Neural cell (in vitro differentiated cells): ENCODE measurements at regions not wholly inside any gene's neighbourhood (a gene's known extent, or its start where the extent isn't known, plus 50 kb on each side); places are given as distances from the start of the nearest gene placed in this dataset.

Source experiments
- H2AFZ ChIP-seq: fragments of 200-600, 300-800 bp; sonication (generic), shearing (Covaris generic); 2 replicates; pipeline ENCODE4 v1.6.0; 2014; ENCODE audit warnings: low read depth, mild to moderate bottlenecking, antibody characterized with exemption, low read length, moderate library complexity
- H3F3A ChIP-seq: fragments of 200-600 bp; shearing (Covaris generic); 2 replicates; pipeline ENCODE4 v1.6.1; 2016; ENCODE audit warnings: mild to moderate bottlenecking, moderate library complexity, mixed read lengths, antibody characterized with exemption, low read length; ENCODE audit not compliant: insufficient read depth, poor library complexity, severe bottlenecking
- H3K27ac ChIP-seq: fragments of 200-600, 300-800 bp; sonication (generic), shearing (Covaris generic); 2 replicates; pipeline ENCODE4 v1.5.1; 2014; ENCODE audit warnings: mild to moderate bottlenecking, low read length, moderate library complexity
- H3K27me3 ChIP-seq: fragments of 300-800, 200-600 bp; sonication (generic), shearing (Covaris generic); 2 replicates; pipeline ENCODE4 v1.6.0; 2014; ENCODE audit warnings: mild to moderate bottlenecking, low read depth, low read length, moderate library complexity; ENCODE audit not compliant: insufficient read depth
- H3K36me3 ChIP-seq: fragments of 300-800, 200-600 bp; sonication (generic), shearing (Covaris generic); 2 replicates; pipeline ENCODE4 v1.5.1; 2014; ENCODE audit warnings: mild to moderate bottlenecking, antibody characterized with exemption, low read length, moderate library complexity; ENCODE audit not compliant: insufficient read depth
- H3K4me2 ChIP-seq: fragments of 300-800, 200-600 bp; sonication (generic), shearing (Covaris generic); 2 replicates; pipeline ENCODE4 v1.6.0; 2014; ENCODE audit warnings: mild to moderate bottlenecking, low read length
- H3K4me3 ChIP-seq: fragments of 300-800, 200-600 bp; sonication (generic), shearing (Covaris generic); 2 replicates; pipeline ENCODE4 v1.5.1; 2014; ENCODE audit warnings: mild to moderate bottlenecking, low read length, moderate library complexity
- H3K79me2 ChIP-seq: fragments of 200-600 bp; shearing (Covaris generic); replicated peaks from 2 replicates; pipeline ENCODE4 v1.6.0; 2014; ENCODE audit warnings: mild to moderate bottlenecking, low read length, moderate library complexity; ENCODE audit not compliant: insufficient read depth
- H3K9ac ChIP-seq: fragments of 300-800, 200-600 bp; sonication (generic), shearing (Covaris generic); 2 replicates; pipeline ENCODE4 v1.6.1; 2016; ENCODE audit warnings: mild to moderate bottlenecking, low read length, mixed read lengths
- H3K9me2 ChIP-seq: fragments of 200-600 bp; shearing (Covaris generic); 2 replicates; pipeline ENCODE4 v1.6.1; 2016; ENCODE audit warnings: mild to moderate bottlenecking, low read length, mixed read lengths; ENCODE audit not compliant: insufficient read depth
- H3K9me3 ChIP-seq: fragments of 200-600, 300-800 bp; sonication (generic), shearing (Covaris generic); 2 replicates; pipeline ENCODE4 v1.6.1; 2016; ENCODE audit warnings: mild to moderate bottlenecking, mixed run types, low read length, moderate library complexity, mixed read lengths
- H4K20me1 ChIP-seq: fragments of 200-600 bp; shearing (Covaris generic); 2 replicates; pipeline ENCODE4 v1.6.1; 2016; ENCODE audit warnings: mild to moderate bottlenecking, mixed run types; ENCODE audit not compliant: insufficient read depth
- CTCF ChIP-seq: fragments of 450-650 bp; IDR thresholded peaks from 2 replicates; pipeline ENCODE4 v1.5.1; 2014; ENCODE audit warnings: antibody characterized with exemption, mild to moderate bottlenecking, moderate library complexity; ENCODE audit not compliant: poor library complexity, severe bottlenecking
- EP300 ChIP-seq: fragments of 450-650 bp; conservative IDR thresholded peaks from 2 replicates; pipeline ENCODE4 v1.6.1; 2014; ENCODE audit warnings: antibody characterized with exemption, mild to moderate bottlenecking, moderate library complexity; ENCODE audit not compliant: poor library complexity, severe bottlenecking
- EZH2 ChIP-seq: fragments of 200-600, 300-800 bp; shearing (Covaris generic), sonication (generic); IDR thresholded peaks from 2 replicates; pipeline ENCODE4 v1.6.1; 2014; ENCODE audit warnings: antibody characterized with exemption, low read length, borderline replicate concordance, mild to moderate bottlenecking; ENCODE audit not compliant: insufficient read depth, poor library complexity, severe bottlenecking
- MXI1 ChIP-seq: fragments of 450-650 bp; conservative IDR thresholded peaks from 2 replicates; pipeline ENCODE4 v1.6.1; 2014; ENCODE audit warnings: antibody characterized with exemption, mild to moderate bottlenecking; ENCODE audit not compliant: poor library complexity, severe bottlenecking
- POLR2AphosphoS5 ChIP-seq: IDR thresholded peaks from 2 replicates; pipeline ENCODE4 v1.6.1; 2012
- RAD21 ChIP-seq: fragments of 450-650 bp; conservative IDR thresholded peaks from 2 replicates; pipeline ENCODE4 v1.6.1; 2014; ENCODE audit warnings: antibody characterized with exemption, mild to moderate bottlenecking, moderate library complexity
- REST ChIP-seq: IDR thresholded peaks from 2 replicates; pipeline ENCODE4 v1.6.1; 2012; ENCODE audit warnings: borderline replicate concordance
- SMC3 ChIP-seq: fragments of 450-650 bp; conservative IDR thresholded peaks from 2 replicates; pipeline ENCODE4 v1.6.1; 2014; ENCODE audit warnings: antibody characterized with exemption, mild to moderate bottlenecking, moderate library complexity; ENCODE audit not compliant: poor library complexity
- TAF1 ChIP-seq: IDR thresholded peaks from 2 replicates; pipeline ENCODE4 v1.6.1; 2012; ENCODE audit warnings: low read depth

GRCh38 chr21:35227786-35228185, 178.7 kb upstream of the RUNX1 start:
- Histone ChIP-seq H3K4me3 (no peak overlapping the region), H3K9me2 (no peaks in the 10 kb centered on the region), H4K20me1 (no peaks in the 10 kb centered on the region), H3K27ac (no peak overlapping the region), H3K27me3 (no peaks in the 10 kb centered on the region), H3K79me2 (no peaks in the 10 kb centered on the region), H3K4me2 (no peak overlapping the region), H3K9ac (no peak overlapping the region), H3K9me3 (no peaks in the 10 kb centered on the region), H2AFZ (no peak overlapping the region), H3F3A (no peaks in the 10 kb centered on the region), H3K36me3 (no peaks in the 10 kb centered on the region)
- TF ChIP-seq SMC3 (no peak), EZH2 (no peak), MXI1 (no peak), CTCF (no peak), TAF1 (no peak), POLR2AphosphoS5 (no peak), EP300 (no peak), REST (no peak), RAD21 (no peak)

- no peaks in the 10 kb centered on the region for H3K27me3 ChIP-seq
- no peaks in the 10 kb centered on the region for H3K36me3 ChIP-seq
- H3K9ac ChIP-seq = no peak overlapping the region
- no peaks in the 10 kb centered on the region for H3K9me2 ChIP-seq
- no peak overlapping the region for H3K4me3 ChIP-seq
- H3K79me2 ChIP-seq = no peaks in the 10 kb centered on the region
- TF ChIP-seq SMC3 (no peak), RAD21 (no peak), MXI1 (no peak), REST (no peak), POLR2AphosphoS5 (no peak), CTCF (no peak), EZH2 (no peak), TAF1 (no peak), EP300 (no peak)
- no peaks in the 10 kb centered on the region for H3F3A ChIP-seq
- H3K4me2 ChIP-seq = no peak overlapping the region
- no peaks in the 10 kb centered on the region for H3K9me3 ChIP-seq
- H3K27ac ChIP-seq = no peak overlapping the region
- H4K20me1 ChIP-seq = no peaks in the 10 kb centered on the region
- no peak overlapping the region for H2AFZ ChIP-seq
Observed at GRCh38 chr21:35226968-35227744, 178.1 kb upstream of the RUNX1 start.
